ENCODE measurements at regions not wholly inside any gene's neighbourhood (a gene's known extent, or its start where the extent isn't known, plus 50 kb on each side); places are given as distances from the start of the nearest gene placed in this dataset.

DNA sequence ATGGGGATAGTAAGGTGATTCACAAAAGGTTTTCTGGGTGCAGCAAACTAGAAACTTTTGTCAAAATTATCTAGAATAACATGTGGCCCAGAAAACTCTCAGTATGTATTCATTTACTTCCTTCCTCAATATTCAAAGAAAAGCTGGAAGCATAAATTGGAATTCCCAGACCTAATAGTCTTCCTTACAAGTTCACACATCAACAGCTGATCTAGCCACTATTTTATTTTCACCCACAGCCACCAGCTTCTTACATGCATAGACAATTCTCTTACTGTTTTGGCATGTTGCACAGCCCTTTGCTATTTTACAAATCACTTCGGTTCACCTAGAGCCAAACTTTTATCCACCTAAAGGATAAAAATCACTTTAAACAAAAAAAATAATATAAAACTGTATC lies 647.8 kb upstream of the CCDC54 start:
- Histone ChIP-seq H3K4me1 (ENCODE audit: insufficient read depth, poor library complexity, severe bottlenecking) (peaks cover 29% of the 10 kb centered on the region), H3K27ac (ENCODE audit: poor library complexity, severe bottlenecking) (peak overlapping the region; percentile 99), H3K4me3 (ENCODE audit: severe bottlenecking) (no peak overlapping the region), H3K27me3 (ENCODE audit: insufficient read depth, poor library complexity, severe bottlenecking) (no peaks in the 10 kb centered on the region), H3K36me3 (ENCODE audit: low read depth) (no peaks in the 10 kb centered on the region), H3K9me3 (ENCODE audit: severe bottlenecking) (no peaks in the 10 kb centered on the region)
- DNase-seq (ENCODE audit: low spot score), result no peak
- no peak for ATAC-seq (ENCODE audit: low read depth)
- TF ChIP-seq, protein P1, sequence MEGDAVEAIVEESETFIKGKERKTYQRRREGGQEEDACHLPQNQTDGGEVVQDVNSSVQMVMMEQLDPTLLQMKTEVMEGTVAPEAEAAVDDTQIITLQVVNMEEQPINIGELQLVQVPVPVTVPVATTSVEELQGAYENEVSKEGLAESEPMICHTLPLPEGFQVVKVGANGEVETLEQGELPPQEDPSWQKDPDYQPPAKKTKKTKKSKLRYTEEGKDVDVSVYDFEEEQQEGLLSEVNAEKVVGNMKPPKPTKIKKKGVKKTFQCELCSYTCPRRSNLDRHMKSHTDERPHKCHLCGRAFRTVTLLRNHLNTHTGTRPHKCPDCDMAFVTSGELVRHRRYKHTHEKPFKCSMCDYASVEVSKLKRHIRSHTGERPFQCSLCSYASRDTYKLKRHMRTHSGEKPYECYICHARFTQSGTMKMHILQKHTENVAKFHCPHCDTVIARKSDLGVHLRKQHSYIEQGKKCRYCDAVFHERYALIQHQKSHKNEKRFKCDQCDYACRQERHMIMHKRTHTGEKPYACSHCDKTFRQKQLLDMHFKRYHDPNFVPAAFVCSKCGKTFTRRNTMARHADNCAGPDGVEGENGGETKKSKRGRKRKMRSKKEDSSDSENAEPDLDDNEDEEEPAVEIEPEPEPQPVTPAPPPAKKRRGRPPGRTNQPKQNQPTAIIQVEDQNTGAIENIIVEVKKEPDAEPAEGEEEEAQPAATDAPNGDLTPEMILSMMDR (IDR thresholded peaks at IDR 0.05; ENCODE audit: poor library complexity, severe bottlenecking), result no peak

DNA sequence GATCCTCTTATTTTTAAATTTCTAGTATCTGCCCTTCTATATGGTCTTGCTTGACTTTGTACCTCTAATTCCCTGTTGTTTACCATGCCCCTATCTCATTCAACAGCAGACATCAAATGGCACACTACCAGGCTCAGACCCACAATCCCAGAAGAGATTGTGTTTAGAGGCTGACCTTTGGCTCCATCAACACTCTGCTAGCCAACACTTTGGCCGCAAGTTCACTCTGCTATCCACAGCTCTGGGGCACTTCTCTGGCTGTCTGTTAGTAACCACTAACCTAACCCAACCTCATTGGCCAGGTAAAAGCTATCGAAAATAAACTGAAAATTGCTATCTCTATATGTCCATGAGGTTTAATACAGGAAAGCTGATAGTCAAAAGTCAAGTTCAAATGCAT lies 646.0 kb upstream of the CCDC54 start:
- ATAC-seq (ENCODE audit: low read depth), result no peak
- no peak for DNase-seq (ENCODE audit: low spot score)
- Histone ChIP-seq H3K4me3 (ENCODE audit: severe bottlenecking) (no peak overlapping the region), H3K4me1 (ENCODE audit: insufficient read depth, poor library complexity, severe bottlenecking) (peaks cover 29% of the 10 kb centered on the region), H3K36me3 (ENCODE audit: low read depth) (no peaks in the 10 kb centered on the region), H3K27me3 (ENCODE audit: insufficient read depth, poor library complexity, severe bottlenecking) (no peaks in the 10 kb centered on the region), H3K27ac (ENCODE audit: poor library complexity, severe bottlenecking) (no peak overlapping the region), H3K9me3 (ENCODE audit: severe bottlenecking) (no peaks in the 10 kb centered on the region)
- TF ChIP-seq, protein P1 (IDR thresholded peaks at IDR 0.05; ENCODE audit: poor library complexity, severe bottlenecking), result no peak

DNA sequence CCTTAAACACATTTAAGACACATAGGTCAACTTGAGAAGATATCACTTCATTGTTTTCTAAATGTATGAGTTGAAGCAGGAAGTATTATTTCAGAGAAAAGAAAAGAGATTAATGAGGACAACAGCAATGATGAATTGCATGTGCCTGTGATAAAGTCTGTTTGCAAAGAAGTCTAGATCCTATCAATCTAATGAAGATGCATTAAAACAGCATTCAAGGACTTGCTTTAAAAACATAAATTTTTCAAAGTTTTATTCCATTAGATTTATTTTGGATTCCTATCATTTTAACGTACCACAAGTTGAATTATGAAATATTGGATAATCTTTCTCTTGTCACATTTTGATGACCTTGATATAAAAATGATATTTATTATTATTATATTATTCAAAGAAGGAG lies 642.5 kb upstream of the CCDC54 start:
- Histone ChIP-seq H3K4me3 (ENCODE audit: severe bottlenecking) (no peak overlapping the region), H3K27ac (ENCODE audit: poor library complexity, severe bottlenecking) (no peak overlapping the region), H3K9me3 (ENCODE audit: severe bottlenecking) (no peaks in the 10 kb centered on the region), H3K4me1 (ENCODE audit: insufficient read depth, poor library complexity, severe bottlenecking) (peaks cover 5% of the 10 kb centered on the region), H3K27me3 (ENCODE audit: insufficient read depth, poor library complexity, severe bottlenecking) (no peaks in the 10 kb centered on the region), H3K36me3 (ENCODE audit: low read depth) (no peaks in the 10 kb centered on the region)
- TF ChIP-seq, protein P1 (IDR thresholded peaks at IDR 0.05; ENCODE audit: poor library complexity, severe bottlenecking), result no peak
- ATAC-seq (ENCODE audit: low read depth), result no peak
- no peak for DNase-seq (ENCODE audit: low spot score)

DNA sequence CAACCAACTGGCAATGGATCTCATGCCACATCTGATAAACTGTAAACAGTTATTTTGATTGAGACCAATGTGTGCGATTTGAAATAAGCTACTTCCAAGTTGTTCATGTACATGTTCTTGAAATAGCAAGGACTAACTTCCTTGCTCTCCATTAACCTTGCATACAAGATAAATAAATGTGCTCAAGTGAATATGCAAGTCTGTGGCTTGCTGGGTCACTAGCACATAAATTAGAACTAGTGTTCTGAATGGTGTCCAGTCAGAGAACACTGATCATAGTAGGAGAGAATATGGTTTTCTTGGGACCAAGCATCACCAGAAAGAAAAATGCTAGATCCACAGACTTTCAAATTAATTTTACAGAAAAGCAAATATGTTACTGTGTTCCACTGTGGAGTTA lies 640.0 kb upstream of the CCDC54 start:
- TF ChIP-seq, protein P1 (IDR thresholded peaks at IDR 0.05; ENCODE audit: poor library complexity, severe bottlenecking), result no peak
- peaks cover 5% of the 10 kb centered on the region for H3K4me1 ChIP-seq (ENCODE audit: insufficient read depth, poor library complexity, severe bottlenecking)
- no peaks in the 10 kb centered on the region for H3K9me3 ChIP-seq (ENCODE audit: severe bottlenecking)
- no peaks in the 10 kb centered on the region for H3K27me3 ChIP-seq (ENCODE audit: insufficient read depth, poor library complexity, severe bottlenecking)
- no peaks in the 10 kb centered on the region for H3K36me3 ChIP-seq (ENCODE audit: low read depth)
- ATAC-seq (ENCODE audit: low read depth) (no peak), DNase-seq (ENCODE audit: low spot score) (no peak)
- H3K4me3 ChIP-seq (ENCODE audit: severe bottlenecking), result no peak overlapping the region
- H3K27ac ChIP-seq (ENCODE audit: poor library complexity, severe bottlenecking), result no peak overlapping the region

DNA sequence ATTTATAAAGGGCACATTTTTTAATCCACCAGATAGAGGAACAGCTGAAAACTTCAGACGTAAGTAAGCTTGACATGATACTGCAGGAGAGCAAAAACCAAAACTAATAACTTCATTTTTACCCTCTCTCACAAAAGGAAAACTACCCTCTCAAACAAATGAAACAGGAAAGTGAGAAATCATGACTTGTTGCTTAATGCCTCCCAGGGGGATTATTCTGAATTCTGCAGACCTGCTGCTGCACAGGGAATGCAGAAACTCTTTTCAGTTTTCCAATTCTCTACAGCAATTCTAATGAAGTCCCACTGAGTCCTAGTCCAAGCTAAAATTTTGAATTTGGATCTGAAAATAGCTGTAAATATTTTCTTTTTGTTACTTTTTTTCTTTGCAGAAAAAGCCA lies 637.1 kb upstream of the CCDC54 start:
- no peak for ATAC-seq (ENCODE audit: low read depth)
- no peak overlapping the region for H3K27ac ChIP-seq (ENCODE audit: poor library complexity, severe bottlenecking)

More for the DNA sequence above, 637.1 kb upstream of the CCDC54 start:
- TF ChIP-seq, protein P1 (IDR thresholded peaks at IDR 0.05; ENCODE audit: poor library complexity, severe bottlenecking), result no peak
- Histone ChIP-seq H3K27me3 (ENCODE audit: insufficient read depth, poor library complexity, severe bottlenecking) (no peaks in the 10 kb centered on the region), H3K4me3 (ENCODE audit: severe bottlenecking) (no peak overlapping the region), H3K4me1 (ENCODE audit: insufficient read depth, poor library complexity, severe bottlenecking) (no peaks in the 10 kb centered on the region), H3K9me3 (ENCODE audit: severe bottlenecking) (no peaks in the 10 kb centered on the region), H3K36me3 (ENCODE audit: low read depth) (no peaks in the 10 kb centered on the region)
- DNase-seq (ENCODE audit: low spot score), result no peak
